GM19328 (cell line): ENCODE measurements at regions not wholly inside any gene's neighbourhood (a gene's known extent, or its start where the extent isn't known, plus 50 kb on each side); places are given as distances from the start of the nearest gene placed in this dataset.

ENCODE experiments used
- ATAC-seq: cut with Tn5 transposase; IDR thresholded peaks from one replicate; pipeline ENCODE4 v1.9.1; 2021; ENCODE audit warnings: mild to moderate bottlenecking, moderate library complexity; ENCODE audit not compliant: unreplicated experiment

DNA sequence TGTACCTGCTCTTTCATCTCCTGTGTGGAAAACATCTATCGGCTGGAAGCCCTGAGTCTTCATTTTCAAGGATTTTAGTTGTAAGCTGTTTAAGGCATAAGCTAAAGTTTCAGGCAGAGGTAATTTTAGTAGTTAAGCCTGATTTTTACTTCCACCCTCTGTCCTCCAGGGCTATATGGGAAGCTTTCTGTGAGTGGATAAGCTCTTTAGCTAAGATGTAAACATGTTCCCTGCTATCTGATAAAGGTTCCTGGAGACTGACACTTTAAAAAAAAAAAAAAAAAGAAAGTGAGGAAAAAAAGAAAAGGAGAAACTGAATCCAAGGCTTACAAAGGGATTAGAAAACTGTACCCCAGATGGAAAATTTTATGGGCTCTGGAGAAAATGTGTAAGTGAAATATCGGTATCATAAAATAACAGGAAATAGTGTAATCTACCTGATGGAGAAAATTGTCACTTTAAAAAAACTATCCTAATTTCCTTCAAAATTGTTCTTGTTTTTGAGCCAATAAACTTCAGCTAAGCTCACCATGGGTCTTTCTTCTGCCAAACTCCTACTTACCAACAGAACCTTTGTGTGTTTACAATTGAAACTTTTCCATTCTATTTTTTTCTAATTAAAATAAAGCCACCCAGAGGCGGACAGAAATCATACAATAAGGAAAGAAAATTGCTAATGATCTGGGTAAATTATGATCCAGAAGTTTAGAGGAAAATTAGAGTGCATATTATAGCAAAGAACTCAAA lies 180.5 kb downstream of the TGFB2 start:
- ATAC-seq, result no peak

DNA sequence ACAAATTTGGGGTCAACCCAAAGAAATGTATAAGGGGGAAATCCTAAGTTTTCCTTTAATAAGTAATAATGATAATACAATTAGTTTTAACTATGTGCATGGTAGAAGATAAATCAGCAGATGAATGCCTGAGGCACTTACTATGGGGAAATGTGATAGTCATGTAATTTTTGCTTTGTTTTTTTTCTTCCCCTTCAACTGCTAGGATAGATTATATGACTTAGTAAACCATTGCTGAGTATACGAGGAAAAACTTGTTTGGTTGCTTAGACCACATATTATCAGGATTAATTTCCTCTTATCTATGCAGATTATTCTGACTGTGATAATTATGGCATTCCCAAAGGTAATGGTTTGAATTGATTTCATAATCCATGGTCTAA lies 181.1 kb downstream of the TGFB2 start:
- no peak for ATAC-seq

DNA sequence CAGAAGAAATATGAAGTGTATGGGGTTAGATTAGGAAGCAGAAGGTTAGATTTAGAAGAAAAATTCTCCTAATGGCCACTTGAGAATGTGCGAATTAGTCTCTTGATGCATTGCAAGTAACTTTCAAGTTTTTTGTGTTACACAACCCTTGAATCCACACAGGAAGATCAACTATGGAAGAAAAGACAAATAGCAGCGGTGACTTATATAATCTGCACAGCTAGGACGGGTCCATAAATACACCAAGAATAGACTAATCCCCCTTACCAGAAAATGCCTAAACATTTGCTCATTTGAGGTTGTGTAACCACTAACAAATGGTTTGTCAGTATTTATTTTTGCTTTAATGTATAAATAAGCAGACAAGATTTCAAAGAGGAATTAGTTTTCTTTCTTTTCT lies 182.6 kb downstream of the TGFB2 start:
- no peak for ATAC-seq

DNA sequence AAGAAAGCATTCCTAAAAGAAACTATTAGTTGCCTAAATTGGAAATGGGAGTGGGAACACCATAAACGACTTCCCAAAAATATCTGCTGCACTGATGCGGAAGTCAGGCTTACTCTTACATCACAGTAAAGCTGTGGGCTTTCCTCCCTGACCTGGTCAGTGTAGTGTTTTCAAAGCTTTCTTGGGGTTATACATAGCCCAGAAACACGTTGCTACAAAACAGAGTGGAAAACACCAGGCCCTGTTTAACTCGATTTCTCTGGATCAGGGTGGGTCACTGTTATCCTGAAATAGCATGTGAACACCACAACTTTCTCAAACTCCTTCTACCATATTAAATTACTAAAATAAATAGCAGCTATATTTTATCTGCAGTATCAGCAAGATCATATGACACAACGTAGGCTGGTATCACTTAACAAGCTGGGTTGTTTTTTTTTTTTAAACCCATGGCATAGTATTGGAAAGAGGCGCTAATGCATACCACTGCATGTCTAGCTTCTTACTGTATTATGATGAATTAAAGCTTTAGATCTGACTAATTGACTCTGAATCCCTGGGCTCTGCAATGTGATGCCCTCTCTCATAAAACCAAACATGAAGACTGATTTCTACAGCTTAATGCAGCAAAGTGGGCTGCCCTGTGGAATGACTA lies 184.6 kb downstream of the TGFB2 start:
- ATAC-seq, result no peak

DNA sequence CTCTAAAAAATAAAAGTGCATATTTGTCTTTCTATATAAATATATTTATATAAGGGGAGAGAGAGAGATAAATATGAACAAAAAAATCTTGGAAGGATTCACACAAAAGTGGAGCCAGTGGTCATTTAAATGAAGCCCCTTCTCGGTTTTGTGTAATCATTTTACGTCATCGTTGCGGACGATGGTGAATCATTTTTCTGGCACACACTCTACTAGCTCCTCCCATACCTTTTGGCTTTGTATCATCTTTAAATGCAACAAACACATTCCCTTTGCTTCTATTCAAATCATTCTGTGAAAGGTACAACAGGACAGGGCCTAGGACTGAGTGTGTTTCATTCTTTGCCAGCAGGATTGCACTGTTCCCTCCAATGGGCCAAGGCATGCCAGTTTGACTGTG lies 186.8 kb downstream of the TGFB2 start:
- no peak for ATAC-seq

DNA sequence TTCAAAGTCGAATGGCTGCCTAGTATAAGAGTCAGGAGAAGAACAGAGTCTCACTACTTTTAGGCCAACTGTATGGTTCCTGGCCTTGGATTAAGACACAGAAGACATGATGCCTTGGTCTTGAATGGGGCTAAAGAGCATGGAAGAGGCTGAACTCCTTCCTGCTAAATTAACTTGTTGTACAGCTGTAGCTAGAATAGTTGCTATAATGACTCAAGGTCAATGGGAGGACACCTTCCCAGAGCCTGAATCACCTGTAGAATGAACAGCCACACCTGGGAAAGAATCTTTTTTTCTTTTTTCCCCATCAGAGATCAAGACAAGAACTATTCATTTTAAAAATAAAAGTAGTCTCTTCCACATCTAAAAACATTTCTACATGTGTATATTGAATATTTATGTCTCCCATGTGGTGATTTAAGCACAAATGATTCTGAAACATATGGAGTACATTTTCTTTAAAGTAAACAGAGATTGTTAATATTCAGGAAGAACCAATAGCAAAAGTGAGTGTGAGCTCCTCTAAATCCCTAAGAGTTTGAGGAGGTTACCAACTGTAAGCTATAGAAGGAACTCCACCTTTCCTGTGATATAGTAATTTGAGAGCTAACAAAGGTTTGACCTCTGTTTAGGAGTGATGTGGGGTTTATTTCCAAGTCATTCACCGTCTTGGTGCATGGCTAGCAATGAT lies 191.3 kb downstream of the TGFB2 start:
- no peak for ATAC-seq

DNA sequence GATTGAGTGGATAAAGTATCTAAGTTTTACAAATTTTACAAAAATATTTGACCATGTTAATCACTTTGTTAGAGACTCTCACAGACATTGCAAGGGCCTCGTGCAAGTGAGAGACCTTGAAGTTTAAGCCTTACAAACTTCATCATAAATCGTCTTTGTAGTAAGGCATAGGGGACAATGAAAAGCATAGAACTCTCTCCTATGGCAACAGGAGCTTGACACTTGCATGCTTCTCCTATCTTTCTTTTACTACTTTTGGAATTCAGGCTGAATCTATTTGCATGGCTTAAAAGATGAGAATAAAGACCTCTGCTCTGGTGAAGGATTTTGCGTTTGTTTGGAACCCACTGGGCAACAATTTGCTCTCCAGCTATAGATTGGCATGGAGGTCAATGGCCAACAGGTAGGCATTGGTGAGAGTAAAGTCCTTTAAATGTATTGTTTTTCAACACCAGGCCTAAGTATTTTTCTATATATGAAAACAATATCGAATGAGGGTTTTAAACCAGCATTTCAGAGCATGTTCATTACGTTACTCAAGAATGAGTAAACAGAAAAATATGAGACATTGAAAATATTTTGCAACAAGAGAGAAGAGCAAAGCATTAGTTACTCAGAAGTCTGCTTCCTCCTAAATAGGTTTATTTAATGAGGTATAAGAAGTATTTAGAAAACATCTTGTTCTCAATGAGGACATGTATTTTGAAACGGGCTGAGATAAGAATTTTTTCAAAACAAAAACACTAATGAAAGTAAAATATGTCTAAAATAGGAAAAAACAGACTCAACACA lies 192.2 kb downstream of the TGFB2 start:
- no peak for ATAC-seq

DNA sequence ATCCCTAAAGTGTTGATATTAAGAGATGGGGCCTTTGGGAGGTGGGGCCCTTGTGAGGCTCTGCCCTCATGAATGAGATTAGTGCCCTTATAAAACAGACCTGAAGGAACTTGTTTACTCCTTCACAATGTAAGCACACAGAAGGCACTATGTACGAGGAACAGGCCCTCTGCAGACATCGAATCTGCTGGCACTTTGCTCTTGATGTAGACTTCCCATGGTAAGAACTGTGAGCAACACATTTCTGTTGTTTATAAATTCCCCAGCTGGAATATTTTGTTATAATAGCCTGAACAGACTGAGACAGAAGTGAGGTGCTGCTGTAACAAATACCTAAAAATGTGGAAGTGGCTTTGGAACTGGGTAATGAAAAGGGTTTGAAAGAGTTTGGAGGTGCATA lies 193.2 kb downstream of the TGFB2 start:
- ATAC-seq, result no peak

DNA sequence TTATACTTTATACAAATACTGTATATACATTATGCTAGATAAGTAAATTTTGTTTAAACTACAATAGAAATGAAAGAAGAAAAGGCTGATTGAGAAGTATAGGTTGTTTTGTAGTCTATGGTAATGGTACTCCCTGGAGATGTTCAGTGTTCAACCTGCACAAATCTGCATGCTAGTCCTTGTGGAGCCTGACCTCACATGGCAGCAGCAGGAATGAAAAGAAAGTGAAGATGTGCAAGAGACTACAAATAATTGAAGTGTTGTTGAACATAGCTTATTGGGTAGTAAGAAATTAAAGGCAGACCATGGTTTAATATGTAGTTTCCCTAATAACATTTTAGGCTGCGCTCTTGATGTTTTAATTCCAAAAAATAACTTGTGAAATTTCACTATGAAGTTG lies 201.2 kb downstream of the TGFB2 start:
- no peak for ATAC-seq

DNA sequence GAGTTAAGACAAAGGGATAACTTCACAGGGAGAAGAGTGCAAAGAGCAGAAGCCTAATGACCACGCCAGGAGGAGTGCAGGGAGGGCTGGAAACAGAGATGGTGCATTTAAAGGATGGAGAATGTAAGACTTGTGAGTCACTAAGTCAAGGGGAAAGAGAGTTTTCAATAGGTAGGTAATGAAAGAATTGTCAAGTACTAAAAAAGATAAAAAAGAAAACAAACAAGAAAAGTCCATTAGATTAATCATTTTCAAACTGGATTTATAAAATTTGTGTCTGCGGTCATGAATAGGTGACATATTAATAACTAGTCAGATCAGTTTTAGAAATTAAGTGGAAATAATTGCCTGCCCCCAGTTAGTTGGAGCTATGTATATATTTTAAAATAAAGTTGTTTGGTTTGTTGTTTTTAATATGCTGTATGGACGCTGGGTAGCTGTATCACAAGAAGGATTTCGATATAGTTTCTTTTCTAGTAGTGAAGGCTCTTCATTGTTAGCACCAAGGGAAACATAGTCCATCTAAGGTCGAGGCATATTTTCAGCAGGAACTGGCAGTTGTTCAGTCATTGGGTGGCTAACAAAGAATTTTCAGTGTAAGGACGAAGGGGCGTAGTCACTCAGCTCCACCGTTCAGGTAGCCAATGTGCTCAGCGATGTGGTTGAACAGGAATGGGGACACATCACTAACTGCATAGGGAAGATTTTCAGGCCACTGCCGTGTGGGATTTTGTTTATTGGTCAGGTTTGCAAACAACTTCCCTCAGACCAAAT lies 203.0 kb downstream of the TGFB2 start:
- no peak for ATAC-seq

DNA sequence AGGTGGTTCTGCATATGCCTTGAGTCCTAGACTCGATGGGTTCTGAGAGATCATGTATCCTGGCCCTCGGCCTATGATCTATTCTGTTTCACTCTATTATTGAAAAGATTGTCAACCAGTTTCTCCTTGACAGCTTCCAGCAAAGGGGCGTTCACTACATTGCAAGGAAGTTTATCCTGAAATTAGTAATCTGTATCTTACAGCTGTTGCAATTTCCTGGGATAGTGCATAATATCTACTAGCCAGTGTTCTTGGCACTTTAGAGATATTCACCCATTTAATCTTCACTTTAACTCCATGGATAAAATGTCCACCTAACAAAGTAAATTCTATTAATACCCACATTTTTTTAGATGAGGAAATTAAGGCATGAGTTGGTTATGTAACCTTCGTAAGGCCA lies 203.6 kb downstream of the TGFB2 start:
- ATAC-seq, result no peak

DNA sequence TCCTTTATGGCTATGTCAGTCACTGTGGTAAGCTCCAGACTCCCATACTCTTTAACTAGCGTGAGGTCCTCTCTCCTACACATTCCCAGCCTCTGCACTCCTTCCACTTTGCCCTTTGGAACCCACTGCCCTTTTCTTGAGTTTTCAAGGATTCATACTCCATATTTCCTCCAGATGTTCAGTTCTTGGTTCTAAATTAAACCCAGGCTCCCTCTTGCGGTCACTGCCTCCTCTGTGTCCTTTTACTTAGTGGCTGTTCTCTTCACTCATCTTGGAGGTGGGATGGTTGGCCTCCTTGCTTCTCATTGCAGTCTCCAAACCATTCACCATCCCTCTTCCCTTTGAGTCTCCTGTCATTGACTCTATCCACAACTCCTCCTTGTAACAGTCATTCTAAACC lies 208.1 kb downstream of the TGFB2 start:
- no peak for ATAC-seq

DNA sequence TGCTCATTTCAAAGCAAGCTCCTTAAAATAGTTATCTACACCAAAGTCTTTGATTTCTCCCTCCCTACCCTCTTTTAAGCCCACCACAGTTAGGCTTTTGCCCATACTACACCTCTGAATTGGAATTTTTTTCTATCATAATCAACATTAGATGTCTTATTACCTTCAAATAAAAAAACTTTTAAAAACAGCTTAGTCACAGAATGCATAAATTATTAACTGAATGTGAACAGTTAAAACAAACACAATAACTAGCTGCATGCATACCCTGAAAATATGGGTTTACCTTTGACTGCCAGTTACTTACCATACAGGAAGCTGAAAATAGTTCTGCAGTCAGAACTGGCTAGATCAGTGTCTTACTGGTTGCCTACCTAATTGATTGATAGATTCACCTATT lies 210.9 kb downstream of the TGFB2 start:
- no peak for ATAC-seq

DNA sequence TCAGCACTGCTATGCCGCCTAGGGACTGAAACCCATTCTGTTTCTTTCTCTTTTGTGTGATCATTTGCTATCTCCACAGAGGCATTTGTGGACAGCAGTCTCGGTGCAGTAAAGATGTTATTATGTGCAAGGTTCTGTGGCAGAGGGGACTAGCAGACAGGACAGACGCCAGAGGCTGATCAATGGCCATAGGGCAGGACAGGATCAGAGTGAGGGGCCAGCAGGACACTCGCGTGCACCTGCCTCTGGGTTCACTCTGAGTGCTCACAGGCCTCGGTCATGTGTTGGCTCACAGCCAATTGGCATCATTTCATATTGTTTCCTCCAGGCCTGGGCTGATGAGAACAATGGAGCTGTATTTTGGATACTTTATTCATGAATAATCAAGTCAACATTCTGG lies 212.6 kb downstream of the TGFB2 start:
- no peak for ATAC-seq

DNA sequence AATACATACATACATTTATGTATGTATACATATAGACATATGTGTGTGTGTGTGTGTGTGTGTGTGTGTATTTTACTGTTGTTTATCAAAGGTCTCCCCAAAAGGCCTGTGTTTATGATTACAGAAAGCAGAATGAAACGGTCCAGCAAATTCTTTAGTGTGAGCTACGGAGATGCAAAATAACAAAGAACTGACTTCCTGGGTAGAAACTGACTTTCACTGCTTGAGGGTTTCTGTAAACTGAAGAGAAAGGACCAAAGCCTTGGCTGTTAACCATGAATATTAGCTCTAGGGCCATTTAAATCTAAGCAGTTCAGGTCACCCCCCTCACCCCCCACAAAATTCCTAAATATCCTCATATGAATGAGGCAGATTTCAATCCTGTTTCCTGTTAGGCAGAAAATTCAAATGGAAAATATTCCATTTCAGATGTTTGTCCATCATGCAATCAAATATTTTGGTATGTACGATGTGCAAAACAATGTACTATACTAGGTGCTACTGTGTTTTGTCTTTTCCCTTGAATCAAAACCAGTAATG lies 213.2 kb downstream of the TGFB2 start:
- ATAC-seq, result no peak

DNA sequence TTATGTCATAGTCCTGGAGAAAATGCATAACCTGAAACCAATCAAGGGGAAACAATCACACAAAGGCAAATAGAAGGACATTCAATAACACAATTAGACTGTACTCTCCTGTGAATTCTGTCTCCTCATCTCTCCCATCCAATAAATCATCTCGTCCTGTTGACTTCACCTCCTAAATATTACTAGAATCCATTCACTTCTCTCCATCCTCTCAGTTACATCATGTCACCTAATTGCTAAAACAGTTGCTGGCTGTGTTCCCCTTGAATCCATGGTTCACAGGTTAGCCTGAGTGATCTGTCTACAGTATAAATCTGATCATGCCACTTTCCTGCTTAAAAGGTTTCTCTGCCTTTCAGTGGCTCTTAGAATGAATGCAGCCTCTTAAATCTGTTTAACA lies 220.2 kb downstream of the TGFB2 start:
- ATAC-seq, result no peak

DNA sequence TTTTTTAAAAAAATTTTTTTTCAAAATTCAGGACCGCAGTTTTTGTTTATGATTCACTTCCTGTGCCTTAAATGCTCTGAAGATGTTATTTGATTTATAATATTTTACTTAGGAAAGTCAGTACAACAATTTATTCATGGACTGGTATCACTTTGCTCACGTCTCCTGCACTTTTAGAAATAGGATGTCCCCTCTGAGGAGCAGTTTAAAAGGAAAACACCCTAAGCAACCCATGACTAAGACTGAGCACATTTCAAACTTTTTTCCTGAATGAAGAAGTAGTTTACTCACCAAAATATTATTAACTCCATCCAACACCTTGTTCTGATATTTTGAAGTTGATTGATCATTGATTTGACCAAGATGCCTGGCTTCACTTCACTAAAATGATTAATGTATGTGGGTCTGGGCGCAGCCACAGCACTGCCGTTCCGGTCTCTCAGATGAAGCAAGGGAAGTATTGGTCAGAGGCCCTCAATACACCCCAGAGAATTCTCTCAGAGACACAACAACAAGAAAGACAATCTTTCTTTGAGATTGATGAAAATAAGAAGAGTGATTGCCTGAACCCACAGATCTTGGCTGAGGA lies 223.9 kb downstream of the TGFB2 start:
- no peak for ATAC-seq

DNA sequence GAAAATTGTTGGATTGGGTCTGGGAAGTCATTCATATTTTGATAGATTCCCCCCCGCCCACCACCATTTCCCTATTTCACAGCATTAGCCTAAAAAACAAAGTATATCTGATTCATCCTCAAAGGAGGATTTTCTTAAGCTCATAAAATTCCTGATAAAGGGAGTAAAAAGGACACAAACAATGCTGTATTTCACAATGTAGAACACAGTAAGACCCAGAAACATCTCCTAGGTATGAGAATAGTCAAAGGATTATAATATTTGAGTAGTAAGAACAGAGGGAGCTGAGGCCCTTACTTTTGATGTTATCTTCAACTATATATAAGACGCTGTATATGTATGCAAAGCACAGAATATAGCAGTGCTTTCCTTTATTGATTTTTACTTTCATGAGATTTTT lies 225.3 kb downstream of the TGFB2 start:
- ATAC-seq, result no peak

DNA sequence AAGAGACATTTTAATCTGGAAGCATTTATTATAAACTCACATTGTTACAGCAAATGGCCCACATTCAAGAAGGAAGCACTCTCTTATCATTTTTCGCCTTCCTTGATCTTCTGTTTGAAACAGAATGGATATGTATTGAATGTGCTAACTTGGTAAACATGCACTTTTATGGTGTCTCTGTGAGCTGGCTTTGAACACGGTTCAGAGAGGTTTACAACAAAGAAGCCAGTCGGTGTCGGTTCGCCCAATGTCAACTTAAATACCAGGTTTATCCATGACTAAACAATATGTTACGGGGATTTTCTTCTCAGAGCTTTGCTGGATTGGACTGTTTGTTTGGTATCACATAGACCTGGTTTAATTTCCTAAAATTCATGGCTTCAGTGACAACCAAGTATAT lies 226.4 kb downstream of the TGFB2 start:
- ATAC-seq, result no peak

DNA sequence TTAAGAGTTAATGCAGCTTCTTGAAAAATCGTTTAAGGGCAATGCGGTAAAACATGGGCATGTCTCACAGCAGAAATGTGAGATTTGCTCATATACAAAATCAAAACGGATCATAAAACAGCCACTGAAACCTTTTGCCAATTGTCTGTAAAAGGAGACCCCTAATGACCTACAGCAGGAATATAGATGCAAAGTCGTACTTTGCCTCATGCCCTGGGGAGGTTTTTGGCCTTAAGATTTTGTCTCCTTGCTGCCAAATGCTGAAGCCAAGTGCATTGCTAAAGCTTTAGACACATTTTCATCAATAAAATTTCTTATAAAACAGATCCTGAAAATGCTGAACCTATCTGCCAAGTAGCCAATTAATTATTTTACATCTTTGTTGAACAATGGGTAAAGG lies 226.9 kb downstream of the TGFB2 start:
- ATAC-seq, result no peak
